Liver (tissue), 8 donors: ENCODE measurements at regions not wholly inside any gene's neighbourhood (a gene's known extent, or its start where the extent isn't known, plus 50 kb on each side); places are given as distances from the start of the nearest gene placed in this dataset.

ENCODE experiments used
- DNase-seq: peaks from one replicate; pipeline ENCODE4 v3.0.0-alpha.2; 2017; ENCODE audit warnings: low spot score
- H3K27ac ChIP-seq, 2 donors: one replicate each; pipeline ENCODE4 v1.7.0; 2013; ENCODE audit warnings: inconsistent platforms in 2 of 2, low read length in 2 of 2, control low read depth in 1 of 2, low read depth in 1 of 2, mild to moderate bottlenecking in 1 of 2
- H3K27me3 ChIP-seq, 4 donors: one replicate each; pipeline versions ENCODE4 v1.6.1 to v1.7.0; 2013; ENCODE audit warnings: low read length in 3 of 4, inconsistent platforms in 1 of 4, mild to moderate bottlenecking in 1 of 4, moderate library complexity in 1 of 4; ENCODE audit not compliant: control insufficient read depth in 4 of 4, insufficient read depth in 4 of 4
- H3K36me3 ChIP-seq, 4 donors: one replicate each; pipeline versions ENCODE4 v1.6.1 to v1.7.0; 2013; ENCODE audit warnings: low read length in 3 of 4, mild to moderate bottlenecking in 3 of 4, low read depth in 1 of 4, moderate library complexity in 1 of 4; ENCODE audit not compliant: control insufficient read depth in 4 of 4, insufficient read depth in 3 of 4
- H3K4me1 ChIP-seq, 4 donors: one replicate each; pipeline versions ENCODE4 v1.6.1 to v1.7.0; 2013; ENCODE audit warnings: low read length in 3 of 4, mild to moderate bottlenecking in 3 of 4, moderate library complexity in 1 of 4; ENCODE audit not compliant: control insufficient read depth in 4 of 4, insufficient read depth in 4 of 4
- H3K4me3 ChIP-seq, 3 donors: one replicate each; pipeline versions ENCODE4 v1.6.1 to v1.7.0; 2013; ENCODE audit warnings: low read length in 3 of 3, control low read depth in 1 of 3, low read depth in 1 of 3, mild to moderate bottlenecking in 1 of 3
- H3K9ac ChIP-seq, 2 donors: one replicate each; pipeline ENCODE4 v1.7.0; 2013; ENCODE audit warnings: low read length in 2 of 2, mild to moderate bottlenecking in 2 of 2, moderate library complexity in 2 of 2, control low read depth in 1 of 2, low read depth in 1 of 2
- H3K9me3 ChIP-seq, 4 donors: one replicate each; pipeline versions ENCODE4 v1.6.1 to v1.7.0; 2013; ENCODE audit warnings: low read length in 3 of 4; ENCODE audit not compliant: control insufficient read depth in 4 of 4
- EGR1 ChIP-seq, 2 donors: IDR thresholded peaks; 2 replicates each; pipeline ENCODE4 v1.6.1; 2016 to 2018; ENCODE audit warnings: antibody characterized with exemption in 2 of 2, low read depth in 2 of 2
- FOXA1 ChIP-seq: IDR thresholded peaks from 2 replicates; pipeline ENCODE4 v1.6.1; 2016; ENCODE audit warnings: antibody characterized with exemption
- FOXA2 ChIP-seq: IDR thresholded peaks from 2 replicates; pipeline ENCODE4 v1.6.1; 2016; ENCODE audit warnings: antibody characterized with exemption
- GABPA ChIP-seq, 2 donors: IDR thresholded peaks in 1 of 2; conservative IDR thresholded peaks in 1 of 2; 2 replicates each; pipeline ENCODE4 v1.6.1; 2016; ENCODE audit warnings: antibody characterized with exemption in 2 of 2, mild to moderate bottlenecking in 1 of 2, moderate library complexity in 1 of 2
- HNF4A ChIP-seq, 2 donors: conservative IDR thresholded peaks; 2 replicates each; pipeline ENCODE4 v1.6.1; 2016; ENCODE audit warnings: antibody characterized with exemption in 2 of 2, mild to moderate bottlenecking in 2 of 2
- HNF4G ChIP-seq: IDR thresholded peaks from 2 replicates; pipeline ENCODE4 v1.6.1; 2016; ENCODE audit warnings: antibody characterized with exemption
- JUND ChIP-seq, 2 donors: IDR thresholded peaks; 2 replicates each; pipeline ENCODE4 v1.6.1; 2016; ENCODE audit warnings: antibody characterized with exemption in 2 of 2
- MAX ChIP-seq: IDR thresholded peaks from 2 replicates; pipeline ENCODE4 v1.6.1; 2016; ENCODE audit warnings: antibody characterized with exemption
- NR2F2 ChIP-seq: IDR thresholded peaks from 2 replicates; pipeline ENCODE4 v1.6.1; 2016; ENCODE audit warnings: antibody characterized with exemption
- RAD21 ChIP-seq, 2 donors: IDR thresholded peaks; 2 replicates each; pipeline ENCODE4 v1.6.1; 2016; ENCODE audit warnings: antibody characterized with exemption in 2 of 2, mild to moderate bottlenecking in 2 of 2
- REST ChIP-seq: IDR thresholded peaks from 2 replicates; pipeline ENCODE4 v1.6.1; 2016; ENCODE audit warnings: antibody characterized with exemption, mild to moderate bottlenecking
- RXRA ChIP-seq, 2 donors: IDR thresholded peaks; 2 replicates each; pipeline ENCODE4 v1.6.1; 2017 to 2018; ENCODE audit warnings: antibody characterized with exemption in 2 of 2, mild to moderate bottlenecking in 1 of 2
- SP1 ChIP-seq: IDR thresholded peaks from 2 replicates; pipeline ENCODE4 v1.6.1; 2018; ENCODE audit warnings: antibody characterized with exemption, mild to moderate bottlenecking
- TAF1 ChIP-seq: conservative IDR thresholded peaks from 2 replicates; pipeline ENCODE4 v1.6.1; 2016; ENCODE audit warnings: antibody characterized with exemption, mild to moderate bottlenecking
- YY1 ChIP-seq: IDR thresholded peaks from 2 replicates; pipeline ENCODE4 v1.6.1; 2016; ENCODE audit warnings: antibody characterized with exemption, mild to moderate bottlenecking
- WGBS: extraction: QIAGEN DNeasy Blood & Tissue Kit; methylation state at CpG from one replicate; pipeline ENCODE4 v1.1.7; 2013; 5-methylcytosine and 5-hydroxymethylcytosine counted together
- TF ChIP-seq, protein P1 (sequence below): IDR thresholded peaks from 2 replicates; pipeline ENCODE4 v1.6.1; 2016; ENCODE audit warnings: antibody characterized with exemption
- TF ChIP-seq, protein P2 (sequence below): IDR thresholded peaks from 2 replicates; pipeline ENCODE4 v1.6.1; 2016; ENCODE audit warnings: antibody characterized with exemption
- TF ChIP-seq, protein P3 (sequence below): fragments of 150-350 bp; IDR thresholded peaks from 2 replicates; pipeline ENCODE4 v1.5.1; 2017; ENCODE audit warnings: improper control_type of control experiment, low read depth, low read length; ENCODE audit not compliant: missing input control
- donor health status: healthy.
- donor health status: healthy.
- donor health status: healthy.
- donor health status: healthy.
- donor health status: healthy.

GRCh38 chr2:217614498-217614897 lies 388.3 kb downstream of the TNS1 start:
- WGBS, result 82% methylated on average over 3 of the region's 3 CpGs
- H3K9me3 ChIP-seq, result no peaks in the 10 kb centered on the region
- H3K36me3 ChIP-seq, result no peaks in the 10 kb centered on the region
- no peak overlapping the region for H3K4me3 ChIP-seq
- peaks cover 0 to 8% (median 2%) of the 10 kb centered on the region in 4 donors for H3K4me1 ChIP-seq
- H3K27me3 ChIP-seq, result no peaks in the 10 kb centered on the region
- no peak overlapping the region for H3K9ac ChIP-seq
- DNase-seq, result no peak
- TF ChIP-seq, protein P1, sequence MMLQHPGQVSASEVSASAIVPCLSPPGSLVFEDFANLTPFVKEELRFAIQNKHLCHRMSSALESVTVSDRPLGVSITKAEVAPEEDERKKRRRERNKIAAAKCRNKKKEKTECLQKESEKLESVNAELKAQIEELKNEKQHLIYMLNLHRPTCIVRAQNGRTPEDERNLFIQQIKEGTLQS, result no peak
- TF ChIP-seq YY1 (no peak), GABPA (IDR thresholded peaks at IDR 0.05 in 1 of 2, conservative IDR thresholded peaks at IDR 0.05 in 1 of 2) (no peak), SP1 (no peak), EGR1 (IDR thresholded peaks at IDR 0.05; ENCODE audit: low read depth in 2 of 2) (no peak)
- TF ChIP-seq, protein P2, sequence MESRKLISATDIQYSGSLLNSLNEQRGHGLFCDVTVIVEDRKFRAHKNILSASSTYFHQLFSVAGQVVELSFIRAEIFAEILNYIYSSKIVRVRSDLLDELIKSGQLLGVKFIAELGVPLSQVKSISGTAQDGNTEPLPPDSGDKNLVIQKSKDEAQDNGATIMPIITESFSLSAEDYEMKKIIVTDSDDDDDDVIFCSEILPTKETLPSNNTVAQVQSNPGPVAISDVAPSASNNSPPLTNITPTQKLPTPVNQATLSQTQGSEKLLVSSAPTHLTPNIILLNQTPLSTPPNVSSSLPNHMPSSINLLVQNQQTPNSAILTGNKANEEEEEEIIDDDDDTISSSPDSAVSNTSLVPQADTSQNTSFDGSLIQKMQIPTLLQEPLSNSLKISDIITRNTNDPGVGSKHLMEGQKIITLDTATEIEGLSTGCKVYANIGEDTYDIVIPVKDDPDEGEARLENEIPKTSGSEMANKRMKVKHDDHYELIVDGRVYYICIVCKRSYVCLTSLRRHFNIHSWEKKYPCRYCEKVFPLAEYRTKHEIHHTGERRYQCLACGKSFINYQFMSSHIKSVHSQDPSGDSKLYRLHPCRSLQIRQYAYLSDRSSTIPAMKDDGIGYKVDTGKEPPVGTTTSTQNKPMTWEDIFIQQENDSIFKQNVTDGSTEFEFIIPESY, result no peak
- no peak overlapping the region for H3K27ac ChIP-seq

DNA sequence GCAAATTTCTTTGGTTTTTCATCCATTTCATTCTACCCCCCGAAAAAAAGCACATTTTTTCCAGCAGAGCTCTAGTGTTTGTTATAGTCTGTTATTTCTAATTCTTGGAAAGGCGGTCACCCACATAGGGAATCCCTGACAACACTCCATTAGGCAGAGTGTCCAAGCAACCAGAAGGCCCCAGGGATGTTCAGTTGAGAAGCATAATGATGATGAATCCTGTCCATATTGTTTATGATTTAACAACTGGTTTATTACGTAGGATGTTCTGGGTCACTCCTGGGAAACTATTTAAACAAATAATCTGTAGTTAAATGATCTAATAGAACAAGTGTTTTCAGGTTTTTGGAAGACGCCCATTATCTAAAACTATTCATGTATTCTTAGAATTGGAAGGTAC lies 388.7 kb downstream of the TNS1 start:
- Histone ChIP-seq H3K9ac (no peak overlapping the region), H3K36me3 (no peaks in the 10 kb centered on the region), H3K27me3 (no peaks in the 10 kb centered on the region), H3K4me1 (peaks cover 0 to 7% (median 2%) of the 10 kb centered on the region in 4 donors), H3K9me3 (no peaks in the 10 kb centered on the region), H3K4me3 (no peak overlapping the region), H3K27ac (no peak overlapping the region)
- TF ChIP-seq HNF4A (conservative IDR thresholded peaks at IDR 0.05) (no peak), MAX (no peak), GABPA (IDR thresholded peaks at IDR 0.05 in 1 of 2, conservative IDR thresholded peaks at IDR 0.05 in 1 of 2) (no peak), HNF4G (no peak), RAD21 (IDR thresholded peaks at IDR 0.05) (no peak), JUND (IDR thresholded peaks at IDR 0.05) (no peak), FOXA2 (no peak)
- TF ChIP-seq, protein P1, result no peak
- no peak for DNase-seq
- 79% methylated on average over 4 of the region's 4 CpGs for WGBS

DNA sequence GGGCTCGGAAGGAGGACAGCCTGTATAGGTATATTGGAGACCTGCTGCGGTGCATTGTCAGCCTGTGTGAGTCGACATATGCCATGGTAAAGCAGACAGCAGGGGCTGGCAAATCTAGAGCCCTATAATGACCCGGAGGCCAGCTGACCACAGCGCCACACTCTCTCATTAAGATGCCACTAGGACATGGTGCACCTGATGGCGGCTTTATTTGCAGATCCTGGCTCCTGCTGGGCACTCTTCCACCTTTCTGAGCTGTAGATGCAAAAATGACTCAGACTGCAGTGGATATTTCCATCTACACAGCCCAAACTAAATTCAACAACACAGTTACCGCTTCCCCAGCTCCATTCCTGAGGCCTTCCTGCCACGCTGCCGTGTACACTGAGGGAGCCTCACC lies 389.9 kb downstream of the TNS1 start:
- no peak overlapping the region for H3K4me3 ChIP-seq
- no peak for DNase-seq
- WGBS, result 96% methylated on average over 9 of the region's 9 CpGs
- no peak overlapping the region for H3K27ac ChIP-seq
- no peaks in the 10 kb centered on the region for H3K36me3 ChIP-seq
- H3K4me1 ChIP-seq, result no peaks in the 10 kb centered on the region
- H3K9me3 ChIP-seq, result no peaks in the 10 kb centered on the region
- H3K27me3 ChIP-seq, result no peaks in the 10 kb centered on the region
- H3K9ac ChIP-seq, result no peak overlapping the region
- TF ChIP-seq, protein P2, result no peak
- TF ChIP-seq RXRA (IDR thresholded peaks at IDR 0.05), result no peak
- no peak for TF ChIP-seq NR2F2
- no peak for TF ChIP-seq HNF4A (conservative IDR thresholded peaks at IDR 0.05)
- TF ChIP-seq, protein P3, sequence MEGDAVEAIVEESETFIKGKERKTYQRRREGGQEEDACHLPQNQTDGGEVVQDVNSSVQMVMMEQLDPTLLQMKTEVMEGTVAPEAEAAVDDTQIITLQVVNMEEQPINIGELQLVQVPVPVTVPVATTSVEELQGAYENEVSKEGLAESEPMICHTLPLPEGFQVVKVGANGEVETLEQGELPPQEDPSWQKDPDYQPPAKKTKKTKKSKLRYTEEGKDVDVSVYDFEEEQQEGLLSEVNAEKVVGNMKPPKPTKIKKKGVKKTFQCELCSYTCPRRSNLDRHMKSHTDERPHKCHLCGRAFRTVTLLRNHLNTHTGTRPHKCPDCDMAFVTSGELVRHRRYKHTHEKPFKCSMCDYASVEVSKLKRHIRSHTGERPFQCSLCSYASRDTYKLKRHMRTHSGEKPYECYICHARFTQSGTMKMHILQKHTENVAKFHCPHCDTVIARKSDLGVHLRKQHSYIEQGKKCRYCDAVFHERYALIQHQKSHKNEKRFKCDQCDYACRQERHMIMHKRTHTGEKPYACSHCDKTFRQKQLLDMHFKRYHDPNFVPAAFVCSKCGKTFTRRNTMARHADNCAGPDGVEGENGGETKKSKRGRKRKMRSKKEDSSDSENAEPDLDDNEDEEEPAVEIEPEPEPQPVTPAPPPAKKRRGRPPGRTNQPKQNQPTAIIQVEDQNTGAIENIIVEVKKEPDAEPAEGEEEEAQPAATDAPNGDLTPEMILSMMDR, result no peak
- TF ChIP-seq EGR1 (IDR thresholded peaks at IDR 0.05; ENCODE audit: low read depth in 2 of 2), result no peak
- TF ChIP-seq REST, result no peak
- no peak for TF ChIP-seq TAF1
- TF ChIP-seq FOXA1, result no peak
- TF ChIP-seq HNF4G, result no peak
- TF ChIP-seq JUND (IDR thresholded peaks at IDR 0.05), result no peak
- no peak for TF ChIP-seq FOXA2
- TF ChIP-seq MAX, result no peak
